ENCODE measurements at regions not wholly inside any gene's neighbourhood (a gene's known extent, or its start where the extent isn't known, plus 50 kb on each side); places are given as distances from the start of the nearest gene placed in this dataset.

DNA sequence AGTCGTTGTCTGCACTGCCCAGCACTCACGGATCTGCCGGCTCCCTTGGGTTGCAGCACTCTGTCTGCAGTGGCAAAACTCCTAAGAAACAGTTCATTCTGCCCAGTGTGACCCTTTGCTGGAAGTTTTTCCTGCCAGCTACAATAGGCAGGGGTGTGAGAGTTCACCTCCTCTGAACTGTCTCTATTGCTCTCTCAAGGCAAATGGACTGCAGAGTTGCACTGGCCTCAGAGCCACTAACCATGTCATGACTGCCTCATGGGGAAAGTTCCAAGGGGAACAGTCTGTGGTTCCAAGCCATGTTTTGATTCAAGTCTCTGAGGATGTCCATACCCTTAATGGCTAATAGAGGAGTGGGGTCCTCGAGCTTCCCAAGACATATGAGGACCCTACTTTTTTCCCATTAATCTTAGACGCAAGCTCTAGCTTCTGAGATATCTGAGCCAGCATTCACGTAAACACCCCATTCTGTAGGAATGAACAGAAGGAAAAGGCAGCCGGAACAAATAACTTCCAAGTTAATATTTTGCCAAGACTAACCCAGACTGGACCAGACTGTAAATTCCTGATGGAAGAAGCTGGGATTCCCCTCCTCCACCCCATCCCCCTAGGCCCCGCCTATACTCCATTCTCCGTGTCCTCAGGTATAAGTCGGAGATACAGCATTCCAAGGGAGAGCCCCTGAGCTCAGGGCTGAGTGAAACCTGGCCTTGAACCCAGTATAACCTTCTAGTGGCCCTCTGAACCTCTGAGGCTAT, 93.8 kb upstream of the AKT3 start:
- TF ChIP-seq, protein P1, sequence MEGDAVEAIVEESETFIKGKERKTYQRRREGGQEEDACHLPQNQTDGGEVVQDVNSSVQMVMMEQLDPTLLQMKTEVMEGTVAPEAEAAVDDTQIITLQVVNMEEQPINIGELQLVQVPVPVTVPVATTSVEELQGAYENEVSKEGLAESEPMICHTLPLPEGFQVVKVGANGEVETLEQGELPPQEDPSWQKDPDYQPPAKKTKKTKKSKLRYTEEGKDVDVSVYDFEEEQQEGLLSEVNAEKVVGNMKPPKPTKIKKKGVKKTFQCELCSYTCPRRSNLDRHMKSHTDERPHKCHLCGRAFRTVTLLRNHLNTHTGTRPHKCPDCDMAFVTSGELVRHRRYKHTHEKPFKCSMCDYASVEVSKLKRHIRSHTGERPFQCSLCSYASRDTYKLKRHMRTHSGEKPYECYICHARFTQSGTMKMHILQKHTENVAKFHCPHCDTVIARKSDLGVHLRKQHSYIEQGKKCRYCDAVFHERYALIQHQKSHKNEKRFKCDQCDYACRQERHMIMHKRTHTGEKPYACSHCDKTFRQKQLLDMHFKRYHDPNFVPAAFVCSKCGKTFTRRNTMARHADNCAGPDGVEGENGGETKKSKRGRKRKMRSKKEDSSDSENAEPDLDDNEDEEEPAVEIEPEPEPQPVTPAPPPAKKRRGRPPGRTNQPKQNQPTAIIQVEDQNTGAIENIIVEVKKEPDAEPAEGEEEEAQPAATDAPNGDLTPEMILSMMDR (IDR thresholded peaks at IDR 0.05), result no peak
- TF ChIP-seq POLR2A (IDR thresholded peaks at IDR 0.05), result no peak
